Hindlimb muscle (tissue), 1 donor: ENCODE measurements at regions not wholly inside any gene's neighbourhood (a gene's known extent, or its start where the extent isn't known, plus 50 kb on each side); places are given as distances from the start of the nearest gene placed in this dataset.

Source experiments
- DNase-seq: peaks from one replicate; pipeline ENCODE4 v3.0.0-alpha.2; 2013

DNA sequence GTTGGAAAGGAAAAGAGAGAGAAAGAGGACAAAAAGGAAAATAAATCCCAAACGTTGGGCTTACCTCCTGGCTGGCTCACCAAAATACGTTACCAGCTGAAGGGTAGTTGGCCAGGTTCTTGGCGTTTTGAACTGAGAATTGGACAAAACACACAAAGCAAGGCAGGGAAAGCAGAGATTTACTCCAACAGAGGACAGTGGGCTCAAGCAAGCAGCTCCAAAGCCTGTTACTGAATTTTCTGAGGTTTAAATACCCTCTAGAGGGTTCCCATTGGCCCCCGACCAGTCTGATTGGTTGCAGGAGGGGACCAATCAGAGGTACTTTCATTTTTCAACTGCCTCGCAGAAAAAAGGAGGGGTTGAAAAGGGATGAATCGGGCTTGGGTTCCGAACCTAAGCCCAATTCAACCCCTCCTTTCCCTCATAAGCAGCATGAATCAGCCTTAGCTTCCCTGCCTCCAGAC lies 55.6 kb upstream of the ALOX12 start:
- no peak for DNase-seq

DNA sequence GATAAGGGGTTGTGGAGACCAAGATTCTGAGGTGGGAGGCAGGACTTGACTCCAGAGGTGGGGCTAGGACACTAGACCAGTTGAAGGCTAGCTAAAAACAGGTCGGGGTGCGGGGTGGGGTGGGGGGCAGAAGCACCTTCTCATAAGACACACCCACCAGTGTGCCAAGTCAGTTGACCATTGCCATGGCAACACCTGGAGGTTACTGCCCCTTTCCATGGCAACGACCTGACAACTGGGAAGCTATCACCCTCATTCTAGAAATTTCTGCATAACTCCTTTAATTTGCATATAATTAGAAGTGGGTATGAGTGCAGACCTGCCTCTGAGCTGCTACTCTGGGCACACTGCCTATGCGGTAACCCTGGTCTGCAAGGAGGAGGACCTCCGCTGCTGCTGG lies 53.9 kb upstream of the ALOX12 start:
- no peak for DNase-seq

DNA sequence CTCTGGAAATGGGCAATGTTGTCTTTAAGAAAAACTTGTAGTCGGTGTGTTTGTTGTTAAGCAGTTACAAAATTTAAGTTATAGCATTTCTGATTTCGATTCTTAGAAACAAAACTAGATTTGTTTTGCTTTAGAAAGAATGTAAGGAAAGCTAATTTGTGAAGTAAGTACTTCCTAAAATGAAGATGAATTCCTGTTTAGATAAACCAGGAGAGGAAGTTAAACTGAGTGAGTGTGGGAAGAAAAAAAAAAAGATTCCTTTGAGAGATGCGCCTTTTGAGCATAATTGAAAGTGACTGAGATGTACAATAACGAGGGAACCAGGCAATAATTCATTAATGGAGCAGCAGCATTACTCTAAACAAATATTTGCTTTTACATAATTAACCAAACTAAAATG lies 52.4 kb upstream of the ALOX12 start:
- no peak for DNase-seq
